Esophagus muscularis mucosa (tissue), 4 donors: ENCODE measurements at regions not wholly inside any gene's neighbourhood (a gene's known extent, or its start where the extent isn't known, plus 50 kb on each side); places are given as distances from the start of the nearest gene placed in this dataset.
"Not testable (repeated sequence)": the region's sequence is repeated elsewhere in the genome, so short reads cannot be mapped to it uniquely, and the experiment has no call there.

Experiments
- CTCF ChIP-seq, 3 experiments: fragments of 200-600 bp in 2 of 3; fragments of 450-650 bp in 1 of 3; sonication (generic) in 2 of 3; IDR thresholded peaks; one replicate each; pipeline ENCODE4 v1.5.1; 2017 to 2019; ENCODE audit warnings: antibody characterized with exemption in 3 of 3, mild to moderate bottlenecking in 2 of 3, moderate library complexity in 1 of 3
- EP300 ChIP-seq: sonication (generic); formaldehyde crosslinking; IDR thresholded peaks from one replicate; pipeline ENCODE4 v1.6.1; 2017; ENCODE audit warnings: antibody characterized with exemption
- POLR2A ChIP-seq: fragments of 450-650 bp; IDR thresholded peaks from one replicate; pipeline ENCODE4 v1.6.1; 2017; ENCODE audit warnings: antibody characterized with exemption, moderate library complexity, mild to moderate bottlenecking, low read depth
- POLR2AphosphoS5 ChIP-seq, 2 donors: sonication (generic); formaldehyde crosslinking; IDR thresholded peaks; one replicate each; pipeline ENCODE4 v1.6.1; 2017; ENCODE audit warnings: antibody characterized with exemption in 2 of 2

- TF ChIP-seq CTCF (IDR thresholded peaks at IDR 0.05); POLR2A; POLR2AphosphoS5 (IDR thresholded peaks at IDR 0.05); EP300: not testable (repeated sequence)
Observed at GRCh38 chr4:184918799-184919198, 93.0 kb upstream of the ACSL1 start.
